ENCODE measurements at regions not wholly inside any gene's neighbourhood (a gene's known extent, or its start where the extent isn't known, plus 50 kb on each side); places are given as distances from the start of the nearest gene placed in this dataset.

DNA sequence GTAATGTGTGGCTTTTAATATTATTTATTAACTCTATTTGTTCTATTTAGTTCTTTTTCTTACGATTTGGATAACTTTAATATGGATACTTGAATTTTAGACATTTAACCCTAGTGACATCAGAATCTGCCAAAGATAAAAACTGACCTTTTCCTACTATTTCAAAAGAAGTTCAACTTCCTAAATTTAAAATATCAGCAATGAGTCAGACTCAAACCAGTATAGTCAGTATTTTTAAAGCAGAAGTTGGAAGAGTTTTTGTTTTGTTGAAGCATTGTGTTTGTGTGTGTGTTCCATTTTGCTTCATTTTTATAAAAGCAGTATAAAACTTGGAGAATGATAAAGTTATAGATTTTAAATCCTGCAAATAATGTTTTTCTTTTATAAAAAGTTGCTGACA lies 251.8 kb upstream of the RASA1 start:
- 28 to 38% methylated on average over 1 of the region's 1 CpG for WGBS, 2 donors
- no peak overlapping the region for H3K4me3 ChIP-seq
- TF ChIP-seq CTCF (IDR thresholded peaks at IDR 0.05), result no peak
- ATAC-seq, result peak in 1 of 4 donors; percentile 21
- intact Hi-C loops (cut with DNase I), result no loop called here
- no peak for DNase-seq
- no peaks in the 10 kb centered on the region for H3K27me3 ChIP-seq
- H3K9me3 ChIP-seq, result no peaks in the 10 kb centered on the region
- peaks cover 0 to 3% (median 0%) of the 10 kb centered on the region in 3 donors for H3K4me1 ChIP-seq
- H3K36me3 ChIP-seq, result no peaks in the 10 kb centered on the region
- no peak for FAIRE-seq
- H3K27ac ChIP-seq, result no peak overlapping the region

DNA sequence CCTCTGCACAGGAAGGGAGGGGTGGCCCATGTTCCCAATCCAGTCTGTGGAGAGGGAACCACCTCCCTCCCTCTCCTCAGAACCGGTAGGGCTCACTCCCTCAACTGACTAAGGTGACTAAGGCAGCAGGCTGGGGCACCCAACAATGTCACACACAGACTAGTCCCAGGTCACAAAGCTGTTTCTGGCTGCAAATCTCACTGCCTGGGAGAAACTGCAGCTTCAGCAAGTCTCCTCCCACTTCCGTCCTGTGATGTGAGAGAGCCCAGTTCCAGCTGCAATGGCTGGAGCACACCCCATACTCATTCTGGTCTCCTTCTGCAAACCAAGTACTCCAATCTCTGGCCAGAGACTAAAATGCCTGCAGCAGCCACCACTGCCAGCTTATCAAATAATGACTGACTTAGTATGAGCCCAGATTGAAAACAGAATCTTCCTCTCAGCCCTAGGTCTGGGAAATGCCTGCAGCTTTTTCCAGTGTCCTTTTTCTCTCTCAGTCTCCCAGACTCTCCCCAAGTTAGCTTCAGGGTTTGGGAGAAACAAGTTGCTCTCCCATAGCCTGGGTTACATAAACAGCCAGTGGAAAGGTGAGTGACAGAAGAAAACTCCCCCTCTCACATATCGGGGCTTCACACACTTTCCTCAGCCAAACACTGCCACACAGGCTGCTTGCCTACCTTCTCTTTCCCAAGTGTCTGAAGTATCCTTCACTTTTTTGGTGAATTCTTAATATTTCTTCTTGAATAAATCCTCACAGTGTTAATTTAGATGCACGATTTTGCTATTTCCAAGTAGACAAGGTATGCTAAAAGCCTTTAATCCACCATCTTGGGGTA lies 247.4 kb upstream of the RASA1 start:
- intact Hi-C loops (cut with DNase I), result no loop called here
- Histone ChIP-seq H3K36me3 (no peaks in the 10 kb centered on the region), H3K27me3 (no peaks in the 10 kb centered on the region), H3K27ac (peak overlapping the region in 1 of 4 donors; percentile 2), H3K4me1 (peaks cover 0 to 3% (median 0%) of the 10 kb centered on the region in 3 donors), H3K4me3 (no peak overlapping the region), H3K9me3 (no peaks in the 10 kb centered on the region)
- FAIRE-seq (no peak), ATAC-seq (peak; percentile 83 to 95 (median 89)), DNase-seq (peak in 4 of 6 donors; percentile 18 to 46 (median 28))
- 14 to 25% methylated on average over 4 of the region's 4 CpGs for WGBS, 2 donors
- no peak for TF ChIP-seq CTCF (IDR thresholded peaks at IDR 0.05)

GRCh38 chr5:87022415-87022814 lies 245.3 kb upstream of the RASA1 start:
- no peak for TF ChIP-seq CTCF (IDR thresholded peaks at IDR 0.05)
- no peak for FAIRE-seq
- no peaks in the 10 kb centered on the region for H3K9me3 ChIP-seq
- H3K4me3 ChIP-seq, result no peak overlapping the region
- intact Hi-C loops (cut with DNase I), result no loop called here
- DNase-seq, result no peak
- no peak overlapping the region for H3K27ac ChIP-seq
- H3K36me3 ChIP-seq, result no peaks in the 10 kb centered on the region
- WGBS, 2 donors, result 62 to 65% methylated on average over 6 of the region's 6 CpGs
- ATAC-seq, result no peak
- peaks cover 0 to 3% (median 0%) of the 10 kb centered on the region in 3 donors for H3K4me1 ChIP-seq
- H3K27me3 ChIP-seq, result no peaks in the 10 kb centered on the region

DNA sequence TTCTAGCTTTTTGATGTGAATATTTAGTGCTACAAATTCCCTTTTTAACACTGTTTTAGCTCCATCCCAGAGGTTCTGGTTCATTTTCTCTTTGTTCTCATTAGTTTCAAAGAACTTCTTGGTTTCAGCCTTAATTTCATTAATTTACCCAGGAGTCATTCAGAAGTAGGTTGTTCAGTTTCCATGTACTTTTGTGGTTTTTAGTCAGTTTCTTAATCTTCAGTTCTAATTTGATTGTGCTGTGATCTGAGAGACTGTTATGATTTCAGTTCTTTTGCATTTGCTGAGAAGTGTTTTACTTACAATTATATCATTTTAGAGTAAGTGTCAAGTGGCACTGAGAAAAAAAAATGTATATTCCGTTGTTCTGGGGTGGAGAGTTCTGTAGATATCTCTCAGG lies 240.1 kb upstream of the RASA1 start:
- ATAC-seq (no peak), DNase-seq (no peak), FAIRE-seq (no peak)
- Histone ChIP-seq H3K4me1 (no peaks in the 10 kb centered on the region), H3K27ac (no peak overlapping the region), H3K27me3 (no peaks in the 10 kb centered on the region), H3K36me3 (no peaks in the 10 kb centered on the region), H3K4me3 (no peak overlapping the region), H3K9me3 (no peaks in the 10 kb centered on the region)
- WGBS, 2 donors, result 41 to 54% methylated on average over 1 of the region's 1 CpG
- no peak for TF ChIP-seq CTCF (IDR thresholded peaks at IDR 0.05)
- intact Hi-C loops (cut with DNase I), result no loop called here

DNA sequence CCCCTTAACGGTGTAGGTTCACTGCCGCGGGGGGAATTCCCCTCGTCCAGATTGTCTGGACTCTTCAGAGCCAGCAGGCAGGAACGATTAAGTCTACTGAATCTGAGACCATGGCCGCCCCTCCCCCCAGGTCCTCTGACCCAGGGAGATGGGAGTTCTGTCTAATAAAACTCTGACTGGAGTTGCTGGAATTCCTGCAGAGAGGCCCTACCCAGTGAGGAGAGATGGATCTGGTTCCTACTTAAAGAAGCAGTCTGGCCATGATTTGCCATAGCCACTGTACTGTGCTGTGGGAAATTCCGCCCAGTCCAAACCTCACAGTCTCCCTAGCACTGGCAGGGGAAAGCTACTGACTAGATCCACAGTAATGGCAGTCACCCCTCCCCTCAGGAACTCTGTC lies 237.7 kb upstream of the RASA1 start:
- Histone ChIP-seq H3K4me1 (no peaks in the 10 kb centered on the region), H3K27ac (no peak overlapping the region), H3K9me3 (no peaks in the 10 kb centered on the region), H3K36me3 (no peaks in the 10 kb centered on the region), H3K4me3 (no peak overlapping the region), H3K27me3 (no peaks in the 10 kb centered on the region)
- peak in 1 of 6 donors; percentile 35 for DNase-seq
- FAIRE-seq, result no peak
- TF ChIP-seq CTCF (IDR thresholded peaks at IDR 0.05), result no peak
- ATAC-seq, result no peak
- intact Hi-C loops (cut with DNase I), result no loop called here
- WGBS, 2 donors, result 79 to 88% methylated on average over 7 of the region's 7 CpGs

Data from pancreas (tissue), 10 donors.